B cell (primary cell): ENCODE measurements at regions not wholly inside any gene's neighbourhood (a gene's known extent, or its start where the extent isn't known, plus 50 kb on each side); places are given as distances from the start of the nearest gene placed in this dataset.

Experiments
- ATAC-seq: fragments of 200-7000 bp; cut with Tn5 transposase; one replicate; pipeline ENCODE4 v1.10.0; 2021; ENCODE audit warnings: low read depth, mild to moderate bottlenecking, moderate number of reproducible peaks, moderate library complexity
- CTCF ChIA-PET: fragments of 350-600 bp; sonication (Branson Sonifier 250); formaldehyde crosslinking; loops from one replicate; lab custom pipeline; 2021; ENCODE audit warnings: antibody characterized with exemption, inconsistent platforms; lab: Charles Lee
- POLR2A ChIA-PET: fragments of 350-600 bp; sonication (Branson Sonifier 250); formaldehyde crosslinking; loops from one replicate; lab custom pipeline; 2021; ENCODE audit warnings: antibody characterized with exemption; lab: Charles Lee
- DNase-seq: peaks from one replicate; pipeline ENCODE4 v3.0.0; 2013
- H2AFZ ChIP-seq: 2 replicates; pipeline ENCODE4 v1.6.1; 2012; ENCODE audit warnings: mild to moderate bottlenecking, low read depth, low read length; ENCODE audit not compliant: insufficient read depth, poor library complexity, severe bottlenecking
- H3K27ac ChIP-seq, 2 donors: 1 replicate in 1 of 2; 2 replicates in 1 of 2; pipeline ENCODE4 v1.5.1; 2012 to 2013; ENCODE audit warnings: low read length in 2 of 2, mild to moderate bottlenecking in 2 of 2, moderate library complexity in 1 of 2
- H3K27me3 ChIP-seq, 4 experiments: fragments of 200-600 bp in 1 of 4; sonication (generic) in 1 of 4; replicated peaks in 1 of 4; 1 replicate in 2 of 4; 2 replicates in 2 of 4; pipeline versions ENCODE4 v1.6.1 to v1.7.0; 2013 to 2016; ENCODE audit warnings: low read length in 3 of 4, mild to moderate bottlenecking in 2 of 4, mixed read lengths in 1 of 4, moderate library complexity in 1 of 4; ENCODE audit not compliant: insufficient read depth in 4 of 4, control insufficient read depth in 3 of 4; ENCODE audit errors: control extremely low read depth in 1 of 4
- H3K36me3 ChIP-seq, 2 experiments: replicated peaks in 1 of 2; 1 replicate in 1 of 2; 2 replicates in 1 of 2; pipeline versions ENCODE4 v1.6.1 to v1.7.1; 2013; ENCODE audit warnings: low read length in 1 of 2; ENCODE audit not compliant: insufficient read depth in 2 of 2, control insufficient read depth in 1 of 2; ENCODE audit errors: control extremely low read depth in 1 of 2, extremely low read depth in 1 of 2
- H3K4me1 ChIP-seq, 2 donors: fragments of 200-600 bp in 1 of 2; sonication (generic) in 1 of 2; 1 replicate in 1 of 2; 2 replicates in 1 of 2; pipeline versions ENCODE4 v1.5.1 to v1.6.1; 2013 to 2017; ENCODE audit warnings: low read length in 2 of 2; ENCODE audit not compliant: control insufficient read depth in 2 of 2, insufficient read depth in 2 of 2
- H3K4me2 ChIP-seq: replicated peaks from 2 replicates; pipeline ENCODE3; 2012; ENCODE audit warnings: mild to moderate bottlenecking, low read depth, low read length; ENCODE audit not compliant: poor library complexity, severe bottlenecking
- H3K4me3 ChIP-seq, 5 experiments: fragments of 200-600 bp in 1 of 5; sonication (generic) in 1 of 5; 1 replicate in 3 of 5; 2 replicates in 2 of 5; pipeline versions ENCODE4 v1.5.1 to v1.7.0; 2011 to 2016; ENCODE audit warnings: low read length in 4 of 5, mild to moderate bottlenecking in 4 of 5, low read depth in 2 of 5, control low read depth in 1 of 5, moderate library complexity in 1 of 5; ENCODE audit not compliant: insufficient read depth in 1 of 5; ENCODE audit errors: control extremely low read depth in 1 of 5, extremely low read depth in 1 of 5
- H3K79me2 ChIP-seq: fragments of 200-600 bp; sonication (generic); one replicate; pipeline ENCODE4 v1.6.0; 2016; ENCODE audit warnings: low read length; ENCODE audit not compliant: control insufficient read depth, insufficient read depth
- H3K9ac ChIP-seq: fragments of 200-600 bp; sonication (generic); 2 replicates; pipeline ENCODE4 v1.6.1; 2017; ENCODE audit warnings: mild to moderate bottlenecking, low read length, moderate library complexity
- H3K9me3 ChIP-seq, 3 donors: one replicate each; pipeline versions ENCODE4 v1.6.1 to v1.7.1; 2013; ENCODE audit warnings: low read length in 2 of 3; ENCODE audit not compliant: control insufficient read depth in 2 of 3, insufficient read depth in 1 of 3; ENCODE audit errors: control extremely low read depth in 1 of 3
- H4K20me1 ChIP-seq: 2 replicates; pipeline ENCODE4 v1.6.0; 2012; ENCODE audit warnings: mild to moderate bottlenecking, low read length; ENCODE audit not compliant: insufficient read depth, control insufficient read depth, poor library complexity, severe bottlenecking
- H3K27ac Mint-ChIP-seq: one replicate; pipeline ENCODE4 v1.8.0; 2021; ENCODE audit warnings: mixed read lengths
- H3K27me3 Mint-ChIP-seq: one replicate; pipeline ENCODE4 v1.8.0; 2021; ENCODE audit warnings: mixed read lengths
- H3K4me1 Mint-ChIP-seq: one replicate; pipeline ENCODE4 v1.8.0; 2021; ENCODE audit warnings: mixed read lengths
- H3K4me3 Mint-ChIP-seq: one replicate; pipeline ENCODE4 v1.8.0; 2021; ENCODE audit warnings: mixed read lengths
- H3K9me3 Mint-ChIP-seq: one replicate; pipeline ENCODE4 v1.8.0; 2022; ENCODE audit warnings: mixed read lengths; ENCODE audit not compliant: insufficient read depth
- CTCF ChIP-seq: fragments of 200-600 bp; IDR thresholded peaks from one replicate; pipeline ENCODE4 v1.8.0; 2022; ENCODE audit warnings: antibody characterized with exemption, mild to moderate bottlenecking
- EZH2 ChIP-seq: IDR thresholded peaks from 2 replicates; pipeline ENCODE4 v1.6.1; 2012; ENCODE audit warnings: borderline replicate concordance, low read depth, mild to moderate bottlenecking, moderate library complexity, low read length; ENCODE audit not compliant: insufficient read depth, poor library complexity, severe bottlenecking
- WGBS: methylation state at CpG from one replicate; pipeline ENCODE4 v1.1.5; 2013; ENCODE audit warnings: missing lambda C conversion rate; ENCODE audit not compliant: insufficient coverage; 5-methylcytosine and 5-hydroxymethylcytosine counted together
- intact Hi-C: fragments of 100-400 bp; cut with micrococcal nuclease; formaldehyde crosslinking; loops from one replicate; pipeline ENCODE4 v1.10.0; 2022

- no peak overlapping the region for H3K27ac ChIP-seq
- no peaks in the 10 kb centered on the region for H4K20me1 ChIP-seq
- H3K27ac Mint-ChIP-seq = no peak overlapping the region
- peaks cover 0 to 32% (median 6%) of the 10 kb centered on the region in 4 experiments for H3K27me3 ChIP-seq
- WGBS = 83% methylated on average over 9 of the region's 13 CpGs
- H3K4me1 ChIP-seq = peaks cover 10% of the 10 kb centered on the region in 2 donors
- H3K36me3 ChIP-seq = no peaks in the 10 kb centered on the region
- CTCF ChIA-PET = interaction anchor here (2.0 kb wide), 1 partner anchor 50 kb away, joined by 5 read pairs; no protein-coding TSS in a partner anchor
- POLR2A ChIA-PET = no interaction called here
- H3K4me2 ChIP-seq = no peak overlapping the region
- H3K9me3 ChIP-seq = no peaks in the 10 kb centered on the region
- ATAC-seq = no peak
- intact Hi-C loops = no loop called here
- no peak for DNase-seq
- no peaks in the 10 kb centered on the region for H3K79me2 ChIP-seq
- H2AFZ ChIP-seq = no peak overlapping the region
- H3K4me3 ChIP-seq = no peak overlapping the region
- peaks cover 14% of the 10 kb centered on the region for H3K4me1 Mint-ChIP-seq
- no peak overlapping the region for H3K4me3 Mint-ChIP-seq
- no peak overlapping the region for H3K9ac ChIP-seq
- peaks cover 40% of the 10 kb centered on the region for H3K27me3 Mint-ChIP-seq
- H3K9me3 Mint-ChIP-seq = no peaks in the 10 kb centered on the region
- TF ChIP-seq EZH2 = no peak
- TF ChIP-seq CTCF = no peak
These were observed 84.8 kb downstream of the CPN2 start for GRCh38 chr3:194265996-194266964.
